ENCODE measurements at regions not wholly inside any gene's neighbourhood (a gene's known extent, or its start where the extent isn't known, plus 50 kb on each side); places are given as distances from the start of the nearest gene placed in this dataset.
"Not testable (repeated sequence)": the region's sequence is repeated elsewhere in the genome, so short reads cannot be mapped to it uniquely, and the experiment has no call there.

GRCh38 chr3:153551536-153552285, 389.7 kb downstream of the RAP2B start:
- H3K36me3 Mint-ChIP-seq (ENCODE audit: unreplicated experiment): no peaks in the 10 kb centered on the region
- no peaks in the 10 kb centered on the region for H3K4me1 Mint-ChIP-seq (ENCODE audit: unreplicated experiment)
- no peak overlapping the region for H3K4me3 Mint-ChIP-seq (ENCODE audit: unreplicated experiment)
- no peaks in the 10 kb centered on the region for H3K9me3 Mint-ChIP-seq (ENCODE audit: unreplicated experiment)
- DNase-seq (ENCODE audit: extremely low spot score, unreplicated experiment): no peak
- H3K27me3 Mint-ChIP-seq (ENCODE audit: unreplicated experiment): peaks cover 5% of the 10 kb centered on the region
- H3K27ac Mint-ChIP-seq (ENCODE audit: unreplicated experiment): no peak overlapping the region
- no peak for TF ChIP-seq CTCF (IDR thresholded peaks at IDR 0.05)

GRCh38 chr3:153552887-153553604, 391.0 kb downstream of the RAP2B start:
- H3K4me3 Mint-ChIP-seq (ENCODE audit: unreplicated experiment): no peak overlapping the region
- H3K36me3 Mint-ChIP-seq (ENCODE audit: unreplicated experiment): no peaks in the 10 kb centered on the region
- no peak overlapping the region for H3K27ac Mint-ChIP-seq (ENCODE audit: unreplicated experiment)
- TF ChIP-seq CTCF (IDR thresholded peaks at IDR 0.05): no peak
- DNase-seq (ENCODE audit: extremely low spot score, unreplicated experiment): no peak
- H3K27me3 Mint-ChIP-seq (ENCODE audit: unreplicated experiment): peaks cover 2% of the 10 kb centered on the region
- peaks cover 2% of the 10 kb centered on the region for H3K9me3 Mint-ChIP-seq (ENCODE audit: unreplicated experiment)
- no peaks in the 10 kb centered on the region for H3K4me1 Mint-ChIP-seq (ENCODE audit: unreplicated experiment)

- H3K27me3 Mint-ChIP-seq (ENCODE audit: unreplicated experiment): peaks cover 2% of the 10 kb centered on the region
- no peak overlapping the region for H3K4me3 Mint-ChIP-seq (ENCODE audit: unreplicated experiment)
- TF ChIP-seq CTCF (IDR thresholded peaks at IDR 0.05): no peak
- peaks cover 7% of the 10 kb centered on the region for H3K9me3 Mint-ChIP-seq (ENCODE audit: unreplicated experiment)
- no peaks in the 10 kb centered on the region for H3K4me1 Mint-ChIP-seq (ENCODE audit: unreplicated experiment)
- no peak overlapping the region for H3K27ac Mint-ChIP-seq (ENCODE audit: unreplicated experiment)
- no peaks in the 10 kb centered on the region for H3K36me3 Mint-ChIP-seq (ENCODE audit: unreplicated experiment)
- DNase-seq (ENCODE audit: extremely low spot score, unreplicated experiment): no peak
These were observed 391.5 kb downstream of the RAP2B start for GRCh38 chr3:153553605-153553945.

GRCh38 chr3:153555919-153556318, 393.9 kb downstream of the RAP2B start:
- no peak for TF ChIP-seq CTCF (IDR thresholded peaks at IDR 0.05)
- no peak overlapping the region for H3K27ac Mint-ChIP-seq (ENCODE audit: unreplicated experiment)
- H3K27me3 Mint-ChIP-seq (ENCODE audit: unreplicated experiment): peaks cover 2% of the 10 kb centered on the region
- H3K36me3 Mint-ChIP-seq (ENCODE audit: unreplicated experiment): no peaks in the 10 kb centered on the region
- peaks cover 19% of the 10 kb centered on the region for H3K9me3 Mint-ChIP-seq (ENCODE audit: unreplicated experiment)
- no peaks in the 10 kb centered on the region for H3K4me1 Mint-ChIP-seq (ENCODE audit: unreplicated experiment)
- DNase-seq (ENCODE audit: extremely low spot score, unreplicated experiment): no peak
- no peak overlapping the region for H3K4me3 Mint-ChIP-seq (ENCODE audit: unreplicated experiment)

- H3K27ac Mint-ChIP-seq (ENCODE audit: unreplicated experiment); H3K4me3 Mint-ChIP-seq (ENCODE audit: unreplicated experiment); H3K4me1 Mint-ChIP-seq (ENCODE audit: unreplicated experiment); H3K27me3 Mint-ChIP-seq (ENCODE audit: unreplicated experiment); H3K36me3 Mint-ChIP-seq (ENCODE audit: unreplicated experiment); DNase-seq (ENCODE audit: extremely low spot score, unreplicated experiment): not testable (repeated sequence)
- peaks cover 31% of the 10 kb centered on the region for H3K9me3 Mint-ChIP-seq (ENCODE audit: unreplicated experiment)
These were observed 397.3 kb downstream of the RAP2B start for GRCh38 chr3:153559366-153559765.
